Adipocyte (in vitro differentiated cells): ENCODE measurements at regions not wholly inside any gene's neighbourhood (a gene's known extent, or its start where the extent isn't known, plus 50 kb on each side); places are given as distances from the start of the nearest gene placed in this dataset.

Source experiments
- DNase-seq: peaks from one replicate; pipeline ENCODE4 v3.0.0-alpha.2; 2015; ENCODE audit warnings: low read depth
- H3K27me3 ChIP-seq: replicated peaks from 2 replicates; pipeline ENCODE4 v1.7.0; 2013; ENCODE audit warnings: mild to moderate bottlenecking, low read length, moderate library complexity; ENCODE audit not compliant: control insufficient read depth, insufficient read depth
- H3K36me3 ChIP-seq: 2 replicates; pipeline ENCODE4 v1.7.0; 2013; ENCODE audit warnings: low read length, mild to moderate bottlenecking, moderate library complexity; ENCODE audit not compliant: control insufficient read depth, insufficient read depth, severe bottlenecking
- H3K4me1 ChIP-seq: 2 replicates; pipeline ENCODE4 v1.7.0; 2013; ENCODE audit warnings: mild to moderate bottlenecking, low read length, moderate library complexity; ENCODE audit not compliant: control insufficient read depth, insufficient read depth
- H3K4me3 ChIP-seq: 2 replicates; pipeline ENCODE4 v1.7.0; 2013; ENCODE audit warnings: mild to moderate bottlenecking, low read length, moderate library complexity
- H3K9ac ChIP-seq: 2 replicates; pipeline ENCODE4 v1.7.0; 2013; ENCODE audit warnings: mild to moderate bottlenecking, low read length, moderate library complexity
- H3K9me3 ChIP-seq: 2 replicates; pipeline ENCODE4 v1.7.0; 2013; ENCODE audit warnings: mild to moderate bottlenecking, low read length, moderate library complexity; ENCODE audit not compliant: control insufficient read depth

DNA sequence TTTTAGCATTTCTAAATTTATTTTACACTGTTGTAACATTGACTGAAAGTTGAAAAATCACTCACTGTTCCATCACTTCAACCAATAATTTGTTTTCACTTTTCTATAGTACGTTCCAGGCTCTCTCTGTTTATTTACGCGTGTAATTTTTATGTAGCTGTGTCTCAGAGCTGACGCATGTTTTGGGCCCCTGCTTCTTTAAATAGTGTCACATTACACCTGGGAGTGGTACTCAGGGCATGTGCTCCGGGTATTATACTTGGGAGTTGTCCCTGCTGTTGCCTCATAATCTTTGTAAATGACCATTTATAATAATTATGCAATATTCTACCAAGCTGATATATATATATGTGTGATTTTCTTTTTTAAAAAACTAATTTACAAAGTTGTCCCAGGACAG lies 132.8 kb upstream of the CPM start:
- H3K4me3 ChIP-seq = no peak overlapping the region

DNA sequence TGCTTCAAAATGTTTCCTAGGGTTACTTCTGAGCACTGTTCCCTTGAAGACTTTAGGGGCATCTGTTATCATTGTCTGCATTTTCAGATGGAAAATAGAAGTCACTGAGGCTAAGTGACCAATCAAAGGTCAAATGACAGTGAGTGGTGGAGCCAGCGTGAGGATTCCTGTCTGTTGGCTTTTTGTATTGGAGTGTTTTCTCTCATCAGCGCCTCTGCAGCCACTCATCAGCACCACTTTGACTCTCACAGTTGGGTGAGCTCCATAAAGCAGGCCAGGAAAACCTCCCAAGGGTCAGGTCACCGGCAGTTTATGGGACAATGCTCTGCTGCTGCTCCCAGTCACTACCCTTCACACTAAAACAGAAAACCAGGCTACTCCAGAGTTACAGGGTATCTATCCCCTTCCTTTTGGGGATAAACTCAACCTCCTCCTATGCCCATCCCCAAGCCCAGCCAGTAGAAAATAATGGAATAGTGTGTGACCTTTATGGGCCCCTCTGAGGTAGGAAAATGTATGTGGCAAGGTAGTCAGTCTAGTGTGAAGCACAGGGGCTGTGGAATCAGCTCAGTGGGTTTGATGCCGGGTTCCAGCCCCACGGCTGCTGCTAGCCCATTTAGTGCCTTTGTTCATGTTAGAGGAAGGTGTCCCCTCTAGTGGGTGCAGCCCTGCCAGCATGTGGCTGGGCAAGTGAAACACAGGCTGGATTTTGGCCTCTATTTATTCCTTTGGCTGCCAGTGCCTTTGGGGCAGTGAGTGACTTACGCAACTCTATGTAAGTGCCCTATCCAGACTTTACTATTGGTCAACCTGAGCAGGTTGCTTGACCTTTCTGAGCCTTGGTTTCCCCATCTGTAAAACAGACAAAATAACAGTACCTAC lies 133.8 kb upstream of the CPM start:
- no peak overlapping the region for H3K9ac ChIP-seq
- H3K4me1 ChIP-seq = peaks cover 33% of the 10 kb centered on the region
- H3K27me3 ChIP-seq = no peaks in the 10 kb centered on the region
- DNase-seq = no peak
- no peaks in the 10 kb centered on the region for H3K9me3 ChIP-seq
- no peak overlapping the region for H3K4me3 ChIP-seq
- H3K36me3 ChIP-seq = no peaks in the 10 kb centered on the region

More for the DNA sequence above, 132.8 kb upstream of the CPM start:
- no peaks in the 10 kb centered on the region for H3K27me3 ChIP-seq
- no peaks in the 10 kb centered on the region for H3K36me3 ChIP-seq
- H3K9ac ChIP-seq = no peak overlapping the region
- peaks cover 29% of the 10 kb centered on the region for H3K4me1 ChIP-seq
- no peaks in the 10 kb centered on the region for H3K9me3 ChIP-seq
- no peak for DNase-seq

- DNase-seq = no peak
- peaks cover 26% of the 10 kb centered on the region for H3K4me1 ChIP-seq
- no peak overlapping the region for H3K4me3 ChIP-seq
- no peaks in the 10 kb centered on the region for H3K27me3 ChIP-seq
- no peaks in the 10 kb centered on the region for H3K9me3 ChIP-seq
- H3K36me3 ChIP-seq = no peaks in the 10 kb centered on the region
- H3K9ac ChIP-seq = no peak overlapping the region
Measured at GRCh38 chr12:69067713-69068112, 134.7 kb upstream of the CPM start.

- Histone ChIP-seq H3K9me3 (no peaks in the 10 kb centered on the region), H3K36me3 (no peaks in the 10 kb centered on the region), H3K27me3 (no peaks in the 10 kb centered on the region), H3K4me1 (peaks cover 20% of the 10 kb centered on the region), H3K9ac (no peak overlapping the region), H3K4me3 (no peak overlapping the region)
- no peak for DNase-seq
Measured at GRCh38 chr12:69068448-69068847, 135.5 kb upstream of the CPM start.

DNA sequence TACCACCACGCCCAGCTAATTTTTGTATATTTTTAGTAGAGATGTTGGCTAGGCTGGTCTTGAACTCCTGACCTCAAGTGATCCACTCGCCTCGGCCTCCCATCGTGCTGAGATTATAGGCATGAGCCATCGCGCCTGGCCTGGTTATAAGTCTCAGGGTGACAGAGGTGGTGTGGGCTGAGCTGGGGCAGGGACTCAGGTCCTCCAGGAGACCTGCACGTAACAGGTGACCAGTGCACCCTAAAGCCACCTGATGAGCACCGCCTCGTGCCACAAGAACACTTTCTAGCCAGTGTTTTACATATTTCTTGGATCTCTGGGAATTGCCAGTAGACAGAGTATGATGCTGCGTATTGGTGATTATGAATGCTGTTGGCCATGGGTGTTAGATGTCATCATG lies 136.5 kb upstream of the CPM start:
- no peak for DNase-seq
- H3K4me3 ChIP-seq = no peak overlapping the region
- no peaks in the 10 kb centered on the region for H3K9me3 ChIP-seq
- peaks cover 17% of the 10 kb centered on the region for H3K4me1 ChIP-seq
- H3K36me3 ChIP-seq = no peaks in the 10 kb centered on the region
- no peaks in the 10 kb centered on the region for H3K27me3 ChIP-seq
- H3K9ac ChIP-seq = no peak overlapping the region

DNA sequence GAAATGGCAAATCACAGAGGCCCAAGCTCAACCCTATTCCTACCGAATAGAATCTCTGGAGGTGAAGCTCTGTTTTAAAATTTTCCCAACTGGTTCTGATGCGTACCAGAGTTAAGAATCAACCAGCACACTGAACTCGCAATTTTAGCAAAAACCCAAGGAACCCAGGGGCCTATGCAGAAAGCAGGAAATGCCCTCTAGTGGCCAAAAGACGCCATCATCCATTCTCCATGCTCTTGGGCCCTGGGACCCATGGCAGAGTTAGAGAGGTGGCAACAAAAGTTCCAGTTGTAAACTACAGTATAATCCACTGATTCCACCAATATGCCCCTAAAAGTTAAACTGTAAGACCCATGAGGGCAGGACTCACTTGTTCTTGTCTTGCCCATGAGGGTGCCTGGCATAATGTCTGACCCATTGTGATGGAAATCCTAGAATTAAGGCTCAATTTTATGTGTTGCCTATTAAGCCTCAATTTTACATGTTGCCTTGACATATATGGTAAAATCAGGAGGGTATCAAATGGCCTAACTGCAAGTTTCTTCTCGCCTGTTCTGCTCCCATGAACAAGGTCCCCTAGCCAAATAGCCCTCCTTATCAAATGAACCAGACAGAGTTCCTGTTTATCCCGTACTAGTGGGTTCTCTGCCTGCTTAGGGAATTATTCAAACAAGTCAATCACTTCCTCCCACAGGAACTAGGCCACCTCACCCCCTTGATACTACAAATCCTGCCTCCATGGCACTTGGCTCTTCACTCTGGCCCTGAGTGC lies 137.5 kb upstream of the CPM start:
- H3K4me1 ChIP-seq = peaks cover 17% of the 10 kb centered on the region
- DNase-seq = peak; percentile 90
- H3K9ac ChIP-seq = peak overlapping the region; percentile 30
- no peaks in the 10 kb centered on the region for H3K36me3 ChIP-seq
- no peaks in the 10 kb centered on the region for H3K9me3 ChIP-seq
- no peaks in the 10 kb centered on the region for H3K27me3 ChIP-seq
- no peak overlapping the region for H3K4me3 ChIP-seq

DNA sequence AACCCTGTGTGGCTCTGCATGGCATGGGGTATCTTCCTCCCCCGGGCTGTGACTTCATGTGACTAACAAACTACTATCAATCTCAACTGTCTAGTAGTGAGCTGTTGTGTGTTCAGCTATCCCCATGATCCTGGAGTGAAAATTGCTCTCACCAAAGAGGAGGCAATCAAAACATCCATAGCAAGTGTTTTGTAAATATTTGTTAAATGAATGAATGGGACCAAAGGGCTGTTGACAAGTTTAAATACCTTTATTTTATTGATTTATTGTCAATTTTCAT lies 138.1 kb upstream of the CPM start:
- no peaks in the 10 kb centered on the region for H3K27me3 ChIP-seq

GRCh38 chr12:69073035-69073434 lies 140.1 kb upstream of the CPM start:
- Histone ChIP-seq H3K4me3 (no peak overlapping the region), H3K36me3 (no peaks in the 10 kb centered on the region), H3K9ac (no peak overlapping the region), H3K27me3 (no peaks in the 10 kb centered on the region), H3K9me3 (no peaks in the 10 kb centered on the region), H3K4me1 (peaks cover 6% of the 10 kb centered on the region)
- no peak for DNase-seq

More for the DNA sequence above, 138.1 kb upstream of the CPM start:
- Histone ChIP-seq H3K4me3 (no peak overlapping the region), H3K9ac (peak overlapping the region; percentile 30), H3K9me3 (no peaks in the 10 kb centered on the region), H3K36me3 (no peaks in the 10 kb centered on the region), H3K4me1 (peaks cover 17% of the 10 kb centered on the region)
- DNase-seq = no peak

- no peak overlapping the region for H3K4me3 ChIP-seq
- peaks cover 6% of the 10 kb centered on the region for H3K4me1 ChIP-seq
- H3K27me3 ChIP-seq = no peaks in the 10 kb centered on the region
- H3K9ac ChIP-seq = no peak overlapping the region
- no peaks in the 10 kb centered on the region for H3K9me3 ChIP-seq
- H3K36me3 ChIP-seq = no peaks in the 10 kb centered on the region
- no peak for DNase-seq
Measured at GRCh38 chr12:69074556-69075349, 141.8 kb upstream of the CPM start.

GRCh38 chr12:69083689-69084088 lies 150.7 kb upstream of the CPM start:
- no peak for DNase-seq

GRCh38 chr12:69084816-69085378 lies 151.9 kb upstream of the CPM start:
- no peaks in the 10 kb centered on the region for H3K27me3 ChIP-seq
- no peaks in the 10 kb centered on the region for H3K4me1 ChIP-seq
- H3K36me3 ChIP-seq = no peaks in the 10 kb centered on the region
- H3K4me3 ChIP-seq = no peak overlapping the region
- DNase-seq = no peak
- no peak overlapping the region for H3K9ac ChIP-seq
- H3K9me3 ChIP-seq = peaks cover 3% of the 10 kb centered on the region

More at GRCh38 chr12:69083689-69084088, 150.7 kb upstream of the CPM start:
- no peaks in the 10 kb centered on the region for H3K4me1 ChIP-seq
- peaks cover 3% of the 10 kb centered on the region for H3K9me3 ChIP-seq
- no peak overlapping the region for H3K4me3 ChIP-seq
- H3K36me3 ChIP-seq = no peaks in the 10 kb centered on the region
- no peak overlapping the region for H3K9ac ChIP-seq
- H3K27me3 ChIP-seq = no peaks in the 10 kb centered on the region
